HepG2 (cell line): ENCODE measurements at regions not wholly inside any gene's neighbourhood (a gene's known extent, or its start where the extent isn't known, plus 50 kb on each side); places are given as distances from the start of the nearest gene placed in this dataset.
"Not testable (repeated sequence)": the region's sequence is repeated elsewhere in the genome, so short reads cannot be mapped to it uniquely, and the experiment has no call there.

Source experiments
- CBX5 ChIP-seq: sonication (generic); formaldehyde crosslinking; IDR thresholded peaks from 2 replicates; pipeline ENCODE4 v1.4.0; 2020; ENCODE audit warnings: missing genetic modification reagents, borderline replicate concordance
- CTCF ChIP-seq: sonication (generic); formaldehyde crosslinking; IDR thresholded peaks from 2 replicates; pipeline ENCODE4 v1.5.0; 2020; ENCODE audit warnings: mild to moderate bottlenecking, missing genetic modification reagents, moderate library complexity
- JUNB ChIP-seq: sonication (generic); formaldehyde crosslinking; IDR thresholded peaks from 2 replicates; pipeline ENCODE4 v1.8.0; 2022; ENCODE audit warnings: missing genetic modification reagents, mild to moderate bottlenecking, borderline replicate concordance
- NFE2L1 ChIP-seq: sonication (generic); formaldehyde crosslinking; IDR thresholded peaks from 2 replicates; pipeline ENCODE4 v1.4.0; 2020; ENCODE audit warnings: missing genetic modification reagents, mild to moderate bottlenecking, borderline replicate concordance
- NR2C2 ChIP-seq: sonication (generic); formaldehyde crosslinking; IDR thresholded peaks from 2 replicates; pipeline ENCODE4 v1.4.0; 2020; ENCODE audit warnings: missing genetic modification reagents, mild to moderate bottlenecking, moderate library complexity, borderline replicate concordance
- POLR2AphosphoS5 ChIP-seq: IDR thresholded peaks from 2 replicates; pipeline ENCODE4 v1.6.1; 2012; ENCODE audit warnings: low read depth, low read length
- POLR2G ChIP-seq: fragments of 200-400 bp; formaldehyde crosslinking; IDR thresholded peaks from 2 replicates; pipeline ENCODE4 v1.6.1; 2018; ENCODE audit warnings: mild to moderate bottlenecking, low read depth, low read length, moderate library complexity
- RNF2 ChIP-seq: fragments of 450-650 bp; conservative IDR thresholded peaks from 2 replicates; pipeline ENCODE4 v1.6.1; 2016; ENCODE audit warnings: low read depth
- TF ChIP-seq, protein P1 (sequence below), 2 experiments: fragments of 450-650 bp in 1 of 2; sonication (generic) in 1 of 2; formaldehyde crosslinking in 1 of 2; IDR thresholded peaks; 2 replicates each; pipeline versions ENCODE4 v1.6.1 to v1.8.0; 2016 to 2022; ENCODE audit warnings: antibody characterized with exemption in 1 of 2, mild to moderate bottlenecking in 1 of 2, missing genetic modification reagents in 1 of 2

- TF ChIP-seq POLR2G; NFE2L1 (CRISPR knock-in tag); CTCF (CRISPR knock-in tag); CBX5 (CRISPR knock-in tag); NR2C2 (CRISPR knock-in tag); RNF2; POLR2AphosphoS5; JUNB: not testable (repeated sequence)
- TF ChIP-seq, protein P1, sequence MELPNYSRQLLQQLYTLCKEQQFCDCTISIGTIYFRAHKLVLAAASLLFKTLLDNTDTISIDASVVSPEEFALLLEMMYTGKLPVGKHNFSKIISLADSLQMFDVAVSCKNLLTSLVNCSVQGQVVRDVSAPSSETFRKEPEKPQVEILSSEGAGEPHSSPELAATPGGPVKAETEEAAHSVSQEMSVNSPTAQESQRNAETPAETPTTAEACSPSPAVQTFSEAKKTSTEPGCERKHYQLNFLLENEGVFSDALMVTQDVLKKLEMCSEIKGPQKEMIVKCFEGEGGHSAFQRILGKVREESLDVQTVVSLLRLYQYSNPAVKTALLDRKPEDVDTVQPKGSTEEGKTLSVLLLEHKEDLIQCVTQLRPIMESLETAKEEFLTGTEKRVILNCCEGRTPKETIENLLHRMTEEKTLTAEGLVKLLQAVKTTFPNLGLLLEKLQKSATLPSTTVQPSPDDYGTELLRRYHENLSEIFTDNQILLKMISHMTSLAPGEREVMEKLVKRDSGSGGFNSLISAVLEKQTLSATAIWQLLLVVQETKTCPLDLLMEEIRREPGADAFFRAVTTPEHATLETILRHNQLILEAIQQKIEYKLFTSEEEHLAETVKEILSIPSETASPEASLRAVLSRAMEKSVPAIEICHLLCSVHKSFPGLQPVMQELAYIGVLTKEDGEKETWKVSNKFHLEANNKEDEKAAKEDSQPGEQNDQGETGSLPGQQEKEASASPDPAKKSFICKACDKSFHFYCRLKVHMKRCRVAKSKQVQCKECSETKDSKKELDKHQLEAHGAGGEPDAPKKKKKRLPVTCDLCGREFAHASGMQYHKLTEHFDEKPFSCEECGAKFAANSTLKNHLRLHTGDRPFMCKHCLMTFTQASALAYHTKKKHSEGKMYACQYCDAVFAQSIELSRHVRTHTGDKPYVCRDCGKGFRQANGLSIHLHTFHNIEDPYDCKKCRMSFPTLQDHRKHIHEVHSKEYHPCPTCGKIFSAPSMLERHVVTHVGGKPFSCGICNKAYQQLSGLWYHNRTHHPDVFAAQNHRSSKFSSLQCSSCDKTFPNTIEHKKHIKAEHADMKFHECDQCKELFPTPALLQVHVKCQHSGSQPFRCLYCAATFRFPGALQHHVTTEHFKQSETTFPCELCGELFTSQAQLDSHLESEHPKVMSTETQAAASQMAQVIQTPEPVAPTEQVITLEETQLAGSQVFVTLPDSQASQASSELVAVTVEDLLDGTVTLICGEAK (IDR thresholded peaks at IDR 0.05), result not testable (repeated sequence)
- TF ChIP-seq, protein P1 (CRISPR knock-in tag; IDR thresholded peaks at IDR 0.05), result not testable (repeated sequence)
Observed at GRCh38 chr17:31630866-31631265, 228.2 kb downstream of the COPRS start.
